NCI-H2227 (cell line): ENCODE measurements at regions not wholly inside any gene's neighbourhood (a gene's known extent, or its start where the extent isn't known, plus 50 kb on each side); places are given as distances from the start of the nearest gene placed in this dataset.
"Not testable (repeated sequence)": the region's sequence is repeated elsewhere in the genome, so short reads cannot be mapped to it uniquely, and the experiment has no call there.

Source experiments
- DNase-seq: peaks from one replicate; lab custom pipeline; 2025; ENCODE audit not compliant: unreplicated experiment; lab: John Stamatoyannopoulos, UW

DNA sequence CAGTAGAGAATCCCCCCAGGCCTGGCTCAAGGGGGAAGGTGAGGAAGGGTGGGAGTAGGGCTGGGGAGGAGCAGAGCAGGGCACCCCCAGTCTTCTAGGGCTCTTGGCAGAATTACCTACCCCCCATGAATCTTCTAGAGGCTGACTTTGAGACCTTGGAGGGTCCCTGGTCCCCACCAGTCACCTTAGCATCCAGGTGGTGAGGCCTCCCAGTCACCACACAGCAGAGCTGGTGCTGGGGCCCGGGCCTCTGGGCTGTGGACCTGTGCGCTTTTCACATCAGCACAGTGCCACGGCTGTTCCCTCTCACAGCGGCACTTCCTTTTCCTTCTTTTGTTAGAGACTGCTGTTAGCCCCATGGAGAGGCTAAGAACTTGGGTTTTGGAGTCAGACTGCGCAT lies 148.6 kb upstream of the PITX1 start:
- DNase-seq = no peak

DNA sequence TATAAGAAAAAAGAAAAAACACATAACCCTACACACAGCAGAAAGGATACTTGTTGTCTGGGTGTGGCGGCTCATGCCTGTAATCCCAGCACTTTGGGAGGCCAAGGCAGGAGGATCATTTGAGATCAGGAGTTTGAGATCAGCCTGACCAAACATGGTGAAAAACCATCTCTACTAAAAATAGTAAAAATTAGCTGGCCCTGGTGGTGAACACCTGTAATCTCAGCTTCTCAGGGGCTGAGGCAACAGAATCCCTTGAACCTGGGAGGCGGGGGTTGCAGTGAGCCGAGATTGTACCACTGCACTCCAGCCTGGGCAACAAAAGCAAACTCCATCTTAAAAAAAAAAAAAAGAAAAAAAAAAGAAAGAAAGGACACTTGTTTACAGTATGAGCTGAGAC lies 147.6 kb upstream of the PITX1 start:
- DNase-seq = no peak

GRCh38 chr5:135179308-135179980 lies 145.4 kb upstream of the PITX1 start:
- DNase-seq = no peak

DNA sequence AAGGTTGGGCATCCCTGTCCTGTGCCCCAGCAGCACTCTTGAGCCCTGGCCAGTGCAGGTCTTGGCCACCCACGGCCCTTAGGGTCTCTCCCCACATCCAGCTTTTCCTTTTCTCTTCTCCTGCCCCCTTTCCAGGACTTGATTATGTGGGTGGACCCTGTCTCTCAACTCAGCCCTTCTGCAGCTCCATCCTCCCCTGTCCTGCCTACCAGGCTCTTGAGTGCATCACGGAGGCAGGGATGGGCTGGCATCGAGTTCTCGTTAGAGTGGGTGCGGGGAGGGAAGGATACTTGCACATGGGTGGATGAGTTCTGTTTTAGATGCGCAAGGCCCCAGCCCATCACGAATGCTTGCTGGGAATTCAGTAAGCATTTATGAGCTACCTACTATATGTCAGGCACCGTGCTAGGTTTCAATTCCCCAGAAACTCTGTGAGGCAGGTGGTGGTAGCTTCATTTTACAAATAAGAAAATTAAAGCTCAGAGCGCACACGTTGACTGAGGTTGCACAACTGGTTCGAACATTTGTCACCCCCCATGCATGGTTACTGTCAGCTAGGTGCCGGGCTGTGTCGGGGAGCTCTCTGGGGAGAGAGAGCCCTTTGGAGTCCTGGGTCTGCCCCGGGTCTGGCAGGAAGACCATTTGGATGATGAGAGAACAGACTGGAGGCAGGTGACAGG lies 144.6 kb upstream of the PITX1 start:
- DNase-seq = no peak

DNA sequence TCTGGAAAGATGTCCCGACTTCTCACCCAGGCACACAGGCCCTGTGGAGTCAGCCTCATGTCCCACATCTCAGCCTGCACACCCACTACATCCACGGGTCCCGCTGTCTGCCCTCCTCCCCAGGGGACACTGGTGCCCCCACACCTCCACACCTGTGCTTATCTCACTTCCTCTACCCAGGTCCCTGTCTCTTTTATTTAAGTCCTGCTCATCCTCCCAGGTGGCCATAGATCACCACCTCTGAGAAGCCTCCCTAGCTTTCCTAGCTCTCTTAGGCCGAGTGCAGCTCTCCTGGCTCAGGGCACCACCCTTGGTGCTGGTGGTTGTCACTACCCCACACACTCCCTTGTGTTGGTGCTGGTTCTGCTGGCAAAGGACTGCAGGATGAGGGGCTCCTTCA lies 143.6 kb upstream of the PITX1 start:
- DNase-seq = no peak

DNA sequence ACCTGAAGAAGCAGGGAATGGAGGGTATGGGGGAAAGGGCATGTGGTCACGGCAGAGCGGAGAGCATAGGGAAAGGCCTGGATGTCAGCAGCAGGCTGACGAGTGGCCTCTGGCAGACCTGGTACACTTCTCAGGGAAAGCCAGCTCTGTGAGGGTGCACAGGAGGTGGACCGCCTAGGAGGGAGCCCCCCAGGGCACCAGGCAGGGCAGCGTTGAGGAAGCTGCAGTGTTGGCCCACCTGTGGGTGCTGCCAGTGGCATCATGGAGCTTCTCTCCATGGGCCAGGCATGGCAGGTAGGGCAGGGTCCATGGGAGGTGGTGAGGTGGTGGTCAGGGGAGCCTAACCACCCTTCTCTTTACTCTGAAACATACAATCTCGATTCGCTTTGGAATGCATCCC lies 143.0 kb upstream of the PITX1 start:
- no peak for DNase-seq

GRCh38 chr5:135174315-135175096 lies 140.5 kb upstream of the PITX1 start:
- no peak for DNase-seq

DNA sequence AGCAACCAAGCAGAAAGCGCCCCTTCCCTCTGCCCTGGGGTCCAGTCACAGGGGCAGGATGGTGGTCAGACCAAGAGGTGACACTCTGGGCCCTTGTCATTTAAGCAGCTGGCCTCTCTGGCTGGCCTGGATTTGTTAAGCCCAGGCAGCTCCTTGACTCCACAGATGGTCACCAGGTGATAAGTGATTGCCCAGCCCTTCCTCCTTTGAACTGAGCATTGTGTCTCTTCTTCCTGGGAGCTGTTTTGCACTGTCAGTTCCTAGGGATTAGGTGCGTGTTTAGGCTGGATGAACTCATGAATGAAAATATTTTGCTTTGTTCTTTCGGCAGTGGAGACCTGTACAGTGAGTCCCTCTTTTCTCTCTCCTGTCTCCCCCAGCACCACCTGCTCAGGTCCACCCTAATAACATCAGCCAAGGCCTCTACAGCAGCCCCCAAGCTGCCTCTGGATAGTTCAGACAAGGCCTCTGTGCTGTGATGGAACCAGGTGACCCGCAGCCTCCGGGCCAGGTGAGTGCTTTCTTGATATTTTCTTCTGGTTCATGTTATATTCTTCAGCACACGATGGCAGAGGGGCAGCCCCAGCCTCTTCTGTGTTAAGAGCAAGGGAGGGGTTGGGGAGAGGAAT lies 139.7 kb upstream of the PITX1 start:
- no peak for DNase-seq

GRCh38 chr5:135172718-135173117 lies 138.7 kb upstream of the PITX1 start:
- no peak for DNase-seq

DNA sequence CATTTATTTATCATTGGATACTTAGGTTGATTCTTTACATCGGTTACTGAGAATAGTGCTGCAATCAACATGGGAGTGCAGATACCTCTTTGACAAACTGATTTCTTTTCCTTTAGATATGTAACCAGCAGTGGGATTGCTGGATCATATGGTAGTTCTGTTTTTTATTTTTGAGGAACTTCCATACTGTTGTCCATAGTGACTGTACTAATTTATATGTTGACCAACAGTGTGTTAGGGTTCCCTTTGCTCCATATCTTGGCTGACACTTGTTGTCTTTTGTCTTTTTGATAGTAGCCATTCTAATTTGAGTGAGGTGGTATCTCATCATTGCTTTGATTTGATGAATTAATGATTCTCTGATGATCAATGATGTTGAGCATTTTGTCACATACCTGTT lies 137.3 kb upstream of the PITX1 start:
- DNase-seq = no peak

DNA sequence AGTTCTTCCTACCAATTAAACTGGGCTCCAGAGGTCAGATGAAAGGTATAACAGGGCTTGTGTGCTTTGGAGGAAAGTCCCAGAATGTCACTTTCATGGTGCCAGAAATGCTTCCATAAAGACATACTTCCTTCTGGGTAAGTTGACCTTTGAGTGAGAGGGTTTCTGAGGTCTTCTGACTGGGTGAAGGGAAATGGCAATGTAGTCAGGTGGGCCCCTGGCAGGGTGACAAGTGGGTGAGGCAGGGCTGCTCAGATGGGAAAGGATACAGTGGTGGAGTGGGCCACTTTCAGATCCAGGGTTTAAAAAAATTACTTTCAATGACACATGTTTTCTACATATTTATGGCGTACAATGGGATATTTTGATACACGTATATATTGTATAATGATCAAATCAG lies 136.5 kb upstream of the PITX1 start:
- DNase-seq = no peak

DNA sequence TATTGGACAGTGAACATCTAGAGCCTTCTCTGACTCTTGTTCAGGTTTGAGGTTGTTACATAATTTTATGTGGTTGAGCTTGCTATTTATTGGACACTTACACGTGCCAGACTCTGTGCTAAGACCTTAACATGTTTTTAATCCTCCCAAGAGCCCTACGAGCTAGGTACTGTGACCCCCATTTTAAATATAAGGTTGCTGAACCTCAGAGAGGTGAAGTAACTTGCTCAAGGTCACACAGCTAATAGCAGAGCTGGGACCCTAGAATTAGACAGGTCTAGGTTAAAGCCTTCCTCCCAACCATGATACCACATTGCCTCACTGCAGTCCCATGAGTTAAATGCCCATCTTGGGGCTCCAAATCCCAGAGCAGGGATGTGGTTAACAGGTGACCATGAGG lies 135.7 kb upstream of the PITX1 start:
- DNase-seq = no peak

- DNase-seq = no peak
These were observed 133.6 kb upstream of the PITX1 start for GRCh38 chr5:135167634-135168033.

DNA sequence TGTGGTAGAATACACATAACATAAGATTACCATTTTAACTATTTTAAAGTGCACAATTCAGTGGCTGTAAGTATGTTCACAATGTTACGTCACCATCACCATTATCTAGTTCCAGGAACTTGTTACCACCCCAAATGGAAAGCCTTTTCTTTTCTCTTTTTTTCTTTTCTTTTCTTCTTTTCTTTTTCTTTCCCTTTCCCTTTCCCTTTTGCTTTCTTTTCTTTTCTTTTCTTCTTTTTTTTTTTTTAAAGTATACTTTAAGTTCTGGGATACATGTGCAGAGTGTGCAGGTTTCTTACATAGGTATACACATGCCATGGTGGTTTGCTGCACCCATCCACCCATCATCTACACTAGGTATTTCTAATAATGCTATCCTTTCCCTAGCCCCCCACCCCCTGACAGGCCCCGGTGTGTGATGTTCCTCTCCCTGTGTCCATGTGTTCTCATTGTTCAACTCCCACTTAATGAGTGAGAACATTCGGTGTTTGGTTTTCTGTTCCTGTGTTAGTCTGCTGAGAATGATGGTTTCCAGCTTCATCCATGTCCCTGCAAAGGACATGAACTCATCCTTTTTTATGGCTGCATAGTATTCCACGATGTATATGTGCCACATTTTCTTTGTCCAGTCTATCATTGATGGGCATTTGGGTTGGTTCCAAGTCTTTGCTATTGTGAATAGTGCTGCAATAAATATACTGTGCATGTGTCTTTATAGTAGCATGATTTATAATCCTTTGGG lies 131.0 kb upstream of the PITX1 start:
- not testable (repeated sequence) for DNase-seq

- no peak for DNase-seq
These were observed 129.9 kb upstream of the PITX1 start for GRCh38 chr5:135163964-135164363.

DNA sequence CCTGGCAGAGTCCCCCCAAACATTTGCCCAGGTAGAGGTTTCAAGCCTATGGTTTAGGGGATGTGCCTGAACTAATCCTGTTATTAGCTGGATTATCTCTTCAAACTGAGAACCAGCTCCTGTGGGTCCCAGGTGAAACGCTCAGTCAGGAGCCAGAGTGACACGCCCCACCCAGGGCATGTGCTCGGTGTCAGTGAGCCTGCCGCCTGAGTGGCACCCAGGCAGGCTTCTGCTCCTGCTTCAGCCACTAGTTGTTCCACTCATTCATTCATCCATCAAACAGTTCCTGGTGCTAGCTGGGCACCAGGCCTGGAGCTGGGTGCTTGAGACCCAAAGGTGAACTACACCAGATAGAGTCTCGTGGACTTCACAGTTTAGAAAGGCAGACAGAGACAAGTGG lies 129.4 kb upstream of the PITX1 start:
- DNase-seq = no peak

DNA sequence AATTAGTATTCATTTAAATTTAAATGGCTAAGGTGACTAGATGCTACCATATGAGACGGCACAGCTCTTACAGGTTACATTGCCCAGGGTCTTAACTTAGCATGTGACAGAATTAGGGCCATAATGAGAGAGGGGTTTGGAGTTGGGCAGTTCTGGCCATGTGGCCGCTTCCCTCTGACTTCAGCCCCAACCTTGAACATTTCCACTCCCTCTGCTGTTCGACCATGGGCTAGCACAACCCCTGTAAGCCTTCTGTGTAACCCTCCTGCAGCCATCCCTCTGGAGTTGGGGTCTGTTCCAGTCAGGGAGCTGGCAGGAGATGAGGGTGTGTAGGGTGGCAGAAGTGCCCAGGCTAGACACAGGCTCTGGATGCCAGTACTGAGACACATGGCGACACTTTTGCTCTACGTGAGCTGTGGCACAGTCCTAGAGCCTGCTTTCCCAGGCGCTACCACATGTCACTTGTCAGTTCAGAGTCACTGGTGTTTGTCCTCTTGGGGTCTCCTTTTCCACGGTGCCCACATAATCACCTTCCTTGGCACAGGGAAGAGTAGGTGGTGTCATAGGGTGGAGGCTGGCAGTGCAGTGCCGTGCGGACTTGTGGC lies 128.7 kb upstream of the PITX1 start:
- no peak for DNase-seq

DNA sequence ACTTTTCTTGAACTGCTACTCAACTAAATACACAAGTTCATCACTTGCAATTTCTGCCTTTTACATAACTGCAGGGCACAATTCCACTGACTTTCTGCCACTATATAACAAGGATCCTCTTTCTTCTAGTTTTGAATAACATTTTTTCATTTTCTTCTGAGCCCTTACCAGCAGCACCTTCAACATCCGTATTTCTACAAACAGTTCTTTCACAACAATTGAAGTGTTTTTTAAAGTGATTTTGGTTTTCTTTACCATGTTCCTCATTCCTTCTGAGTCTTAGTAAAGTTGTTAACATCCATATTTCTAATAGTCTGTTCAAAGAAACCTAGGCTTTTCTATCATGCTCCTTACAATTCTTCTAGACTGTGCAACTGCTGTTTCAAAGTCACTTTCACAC lies 127.2 kb upstream of the PITX1 start:
- DNase-seq = no peak

- no peak for DNase-seq
These were observed 126.1 kb upstream of the PITX1 start for GRCh38 chr5:135160036-135160675.

GRCh38 chr5:135159626-135160025 lies 125.6 kb upstream of the PITX1 start:
- no peak for DNase-seq
